Osteocyte (in vitro differentiated cells): ENCODE measurements at regions not wholly inside any gene's neighbourhood (a gene's known extent, or its start where the extent isn't known, plus 50 kb on each side); places are given as distances from the start of the nearest gene placed in this dataset.
A peak's percentile ranks its signal among the peaks of the same experiment; 100 is the strongest.
"Not testable (repeated sequence)": the region's sequence is repeated elsewhere in the genome, so short reads cannot be mapped to it uniquely, and the experiment has no call there.

ENCODE experiments used
- DNase-seq: peaks from one replicate; pipeline ENCODE4 v3.0.0; 2021; ENCODE audit warnings: mixed read lengths; ENCODE audit not compliant: unreplicated experiment; ENCODE audit errors: extremely low spot score
- H3K27ac Mint-ChIP-seq: one replicate; pipeline ENCODE4 v1.8.0; 2021; ENCODE audit warnings: mild to moderate bottlenecking, mixed read lengths; ENCODE audit not compliant: unreplicated experiment
- H3K27me3 Mint-ChIP-seq: one replicate; pipeline ENCODE4 v1.8.0; 2021; ENCODE audit warnings: mixed read lengths; ENCODE audit not compliant: unreplicated experiment
- H3K36me3 Mint-ChIP-seq: one replicate; pipeline ENCODE4 v1.8.0; 2021; ENCODE audit warnings: mixed read lengths; ENCODE audit not compliant: unreplicated experiment
- H3K4me1 Mint-ChIP-seq: one replicate; pipeline ENCODE4 v1.8.0; 2021; ENCODE audit warnings: mixed read lengths; ENCODE audit not compliant: unreplicated experiment
- H3K4me3 Mint-ChIP-seq: one replicate; pipeline ENCODE4 v1.8.0; 2021; ENCODE audit warnings: mild to moderate bottlenecking, moderate library complexity, mixed read lengths; ENCODE audit not compliant: unreplicated experiment
- H3K9me3 Mint-ChIP-seq: one replicate; pipeline ENCODE4 v1.8.0; 2021; ENCODE audit warnings: mixed read lengths; ENCODE audit not compliant: unreplicated experiment
- TF ChIP-seq, protein P1 (sequence below): fragments of 200-600 bp; sonication (generic); IDR thresholded peaks from 2 replicates; pipeline ENCODE4 v1.5.0; 2021; ENCODE audit warnings: antibody characterized with exemption, mild to moderate bottlenecking, moderate library complexity

DNA sequence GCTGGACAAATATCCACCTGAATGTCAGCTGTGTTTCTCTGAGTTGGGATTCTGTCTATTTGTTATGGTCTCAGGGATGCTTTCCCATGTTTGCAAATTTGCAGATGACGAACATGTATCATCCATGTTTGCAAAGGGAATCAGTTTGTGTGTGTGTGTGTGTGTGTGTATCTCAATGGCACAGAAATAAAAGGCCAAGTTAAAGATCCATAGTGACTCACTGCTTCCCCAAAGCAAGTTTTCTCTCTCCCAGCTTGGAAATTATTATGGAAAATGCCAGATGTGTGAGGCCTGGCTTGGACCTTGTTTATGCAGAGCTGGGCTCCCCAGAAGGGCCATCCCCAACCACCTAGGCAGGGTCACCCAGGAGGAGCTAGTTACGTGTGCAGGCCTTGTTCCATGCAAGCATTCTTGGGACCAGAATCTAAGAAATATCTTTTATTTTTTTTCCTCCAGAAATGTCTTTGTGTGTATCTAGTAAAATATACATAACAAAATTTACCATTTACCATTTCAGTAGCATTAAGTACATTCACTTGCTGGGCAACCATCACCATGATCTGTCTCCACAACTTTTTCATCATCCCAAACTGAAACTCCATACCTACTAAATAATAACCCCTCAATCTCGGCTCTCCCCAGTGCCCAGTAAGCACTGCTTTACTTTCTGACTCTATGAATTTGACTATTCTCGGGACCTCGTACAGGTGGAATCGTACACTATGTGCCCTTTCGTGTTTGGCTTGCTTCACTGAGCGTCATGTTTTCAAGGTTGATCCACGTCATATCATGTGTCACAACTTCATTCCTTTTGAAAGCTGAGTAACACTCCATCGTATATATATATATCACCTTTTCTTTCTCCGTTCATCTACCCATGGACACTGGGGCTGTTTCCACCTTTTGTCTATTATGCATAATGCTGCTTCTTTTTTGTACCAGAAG, 56.6 kb upstream of the WNT7B start:
- Mint-ChIP-seq H3K4me3 (no peak overlapping the region), H3K9me3 (no peaks in the 10 kb centered on the region), H3K36me3 (no peaks in the 10 kb centered on the region), H3K27me3 (no peaks in the 10 kb centered on the region), H3K27ac (peak overlapping the region; percentile 65), H3K4me1 (peaks cover 41% of the 10 kb centered on the region)
- no peak for DNase-seq
- TF ChIP-seq, protein P1, sequence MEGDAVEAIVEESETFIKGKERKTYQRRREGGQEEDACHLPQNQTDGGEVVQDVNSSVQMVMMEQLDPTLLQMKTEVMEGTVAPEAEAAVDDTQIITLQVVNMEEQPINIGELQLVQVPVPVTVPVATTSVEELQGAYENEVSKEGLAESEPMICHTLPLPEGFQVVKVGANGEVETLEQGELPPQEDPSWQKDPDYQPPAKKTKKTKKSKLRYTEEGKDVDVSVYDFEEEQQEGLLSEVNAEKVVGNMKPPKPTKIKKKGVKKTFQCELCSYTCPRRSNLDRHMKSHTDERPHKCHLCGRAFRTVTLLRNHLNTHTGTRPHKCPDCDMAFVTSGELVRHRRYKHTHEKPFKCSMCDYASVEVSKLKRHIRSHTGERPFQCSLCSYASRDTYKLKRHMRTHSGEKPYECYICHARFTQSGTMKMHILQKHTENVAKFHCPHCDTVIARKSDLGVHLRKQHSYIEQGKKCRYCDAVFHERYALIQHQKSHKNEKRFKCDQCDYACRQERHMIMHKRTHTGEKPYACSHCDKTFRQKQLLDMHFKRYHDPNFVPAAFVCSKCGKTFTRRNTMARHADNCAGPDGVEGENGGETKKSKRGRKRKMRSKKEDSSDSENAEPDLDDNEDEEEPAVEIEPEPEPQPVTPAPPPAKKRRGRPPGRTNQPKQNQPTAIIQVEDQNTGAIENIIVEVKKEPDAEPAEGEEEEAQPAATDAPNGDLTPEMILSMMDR = no peak

GRCh38 chr22:46034480-46034879, 57.5 kb upstream of the WNT7B start:
- not testable (repeated sequence) for H3K27me3 Mint-ChIP-seq, H3K27ac Mint-ChIP-seq, DNase-seq, H3K4me3 Mint-ChIP-seq, H3K36me3 Mint-ChIP-seq, H3K9me3 Mint-ChIP-seq
- H3K4me1 Mint-ChIP-seq = peaks cover 41% of the 10 kb centered on the region

GRCh38 chr22:46035380-46035741, 58.4 kb upstream of the WNT7B start:
- H3K4me1 Mint-ChIP-seq = peaks cover 32% of the 10 kb centered on the region
- H3K4me3 Mint-ChIP-seq = peak overlapping the region; percentile 78
- TF ChIP-seq, protein P1 = no peak
- no peak for DNase-seq
- no peaks in the 10 kb centered on the region for H3K36me3 Mint-ChIP-seq
- H3K27ac Mint-ChIP-seq = peak overlapping the region; percentile 86
- H3K27me3 Mint-ChIP-seq = no peaks in the 10 kb centered on the region
- H3K9me3 Mint-ChIP-seq = no peaks in the 10 kb centered on the region

DNA sequence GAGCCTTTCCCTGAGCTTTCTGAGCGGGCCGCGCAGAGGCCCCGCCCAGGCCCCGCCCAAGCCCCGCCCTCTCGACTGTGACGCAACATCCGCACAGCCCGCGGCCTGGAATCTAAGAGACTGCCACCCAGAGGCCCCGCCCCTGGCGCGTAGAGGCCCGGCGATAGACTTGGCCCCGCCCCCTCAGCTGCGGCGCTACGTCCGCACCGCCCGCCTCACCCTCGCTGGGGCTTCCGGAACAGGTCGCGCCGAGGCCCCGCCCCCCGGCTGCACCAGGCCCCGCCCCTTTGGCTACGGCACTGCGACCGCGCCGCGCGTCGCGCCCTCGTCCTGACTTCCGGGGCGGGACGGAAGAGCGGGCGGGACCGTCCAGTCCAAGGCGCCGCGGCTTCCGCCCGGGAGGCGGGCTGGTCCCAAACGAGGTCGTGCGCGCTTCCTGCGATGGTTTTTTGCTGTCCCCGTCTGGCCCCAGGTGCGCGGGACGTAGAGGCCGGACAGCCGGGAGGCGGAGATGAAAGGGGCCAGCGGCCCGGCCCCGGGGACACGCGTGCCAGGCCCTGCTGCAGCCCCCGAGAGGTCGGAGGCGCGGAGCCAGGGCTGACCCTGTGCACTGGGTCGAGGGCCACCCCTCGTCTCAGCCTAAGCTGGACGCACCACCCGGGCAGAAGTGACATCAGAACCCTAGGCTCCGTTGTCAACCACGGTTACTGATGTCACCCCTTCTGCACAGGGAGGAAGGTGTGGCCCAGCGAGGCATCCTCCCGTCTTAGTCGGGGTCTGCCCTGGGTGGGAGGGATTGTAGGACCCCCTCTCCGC, 59.0 kb upstream of the WNT7B start:
- TF ChIP-seq, protein P1 = no peak
- H3K36me3 Mint-ChIP-seq = no peaks in the 10 kb centered on the region
- no peaks in the 10 kb centered on the region for H3K9me3 Mint-ChIP-seq
- peak overlapping the region; percentile 84 for H3K4me3 Mint-ChIP-seq
- DNase-seq = peak; percentile 100
- H3K4me1 Mint-ChIP-seq = peaks cover 29% of the 10 kb centered on the region
- H3K27me3 Mint-ChIP-seq = no peaks in the 10 kb centered on the region
- peak overlapping the region; percentile 85 for H3K27ac Mint-ChIP-seq

GRCh38 chr22:46036558-46037408, 59.8 kb upstream of the WNT7B start:
- TF ChIP-seq, protein P1 = peak; percentile 41
- H3K4me3 Mint-ChIP-seq = peak overlapping the region; percentile 84
- H3K9me3 Mint-ChIP-seq = no peaks in the 10 kb centered on the region
- H3K27me3 Mint-ChIP-seq = no peaks in the 10 kb centered on the region
- no peak for DNase-seq
- H3K4me1 Mint-ChIP-seq = peaks cover 28% of the 10 kb centered on the region
- peak overlapping the region; percentile 64 for H3K27ac Mint-ChIP-seq
- H3K36me3 Mint-ChIP-seq = no peaks in the 10 kb centered on the region
